ENCODE measurements at regions not wholly inside any gene's neighbourhood (a gene's known extent, or its start where the extent isn't known, plus 50 kb on each side); places are given as distances from the start of the nearest gene placed in this dataset.

GRCh38 chr9:118283488-118283887 lies 579.3 kb downstream of the TLR4 start:
- no peaks in the 10 kb centered on the region for H3K27me3 Mint-ChIP-seq
- POLR2A ChIA-PET = no interaction called here

GRCh38 chr9:118290116-118290515 lies 585.9 kb downstream of the TLR4 start:
- Mint-ChIP-seq H3K36me3 (no peaks in the 10 kb centered on the region), H3K9me3 (peaks cover 5 to 9% (median 6%) of the 10 kb centered on the region in 3 donors), H3K4me1 (no peaks in the 10 kb centered on the region), H3K4me3 (no peak overlapping the region), H3K27ac (no peak overlapping the region), H3K27me3 (no peaks in the 10 kb centered on the region)
- Histone ChIP-seq H3K27ac (ENCODE audit: low read length) (no peak overlapping the region), H3K4me3 (ENCODE audit: control insufficient read depth in 1 of 2, extremely low read depth in 1 of 2, low read length in 1 of 2) (no peak overlapping the region), H3K27me3 (replicated peaks in 1 of 2; ENCODE audit: control insufficient read depth in 2 of 2, extremely low read depth in 1 of 2, insufficient read depth in 2 of 2, low read length in 1 of 2) (no peaks in the 10 kb centered on the region), H3K9me3 (no peaks in the 10 kb centered on the region), H3K36me3 (ENCODE audit: control insufficient read depth in 2 of 2, extremely low read depth in 1 of 2, insufficient read depth in 1 of 2, low read length in 1 of 2) (no peaks in the 10 kb centered on the region), H3K4me1 (ENCODE audit: control insufficient read depth in 1 of 2, extremely low read depth in 1 of 2, insufficient read depth in 2 of 2, low read length in 2 of 2) (no peaks in the 10 kb centered on the region)
- ChIA-PET CTCF (no interaction called here), POLR2A (interaction anchor here in 1 of 2 donors (0.6 kb wide), 1 partner anchor 16 kb away, joined by 3 read pairs; no protein-coding TSS in a partner anchor)
- 0% methylated on average over 1 of the region's 3 CpGs for WGBS (ENCODE audit: insufficient coverage)
- DNase-seq (no peak), ATAC-seq (replicated peaks in 1 of 4) (no peak)

More at GRCh38 chr9:118283488-118283887, 579.3 kb downstream of the TLR4 start:
- no peaks in the 10 kb centered on the region for H3K9me3 ChIP-seq
- no peaks in the 10 kb centered on the region for H3K27me3 ChIP-seq (replicated peaks in 1 of 2; ENCODE audit: control insufficient read depth in 2 of 2, extremely low read depth in 1 of 2, insufficient read depth in 2 of 2, low read length in 1 of 2)
- no peak overlapping the region for H3K27ac ChIP-seq (ENCODE audit: low read length)
- DNase-seq = no peak
- H3K4me1 ChIP-seq (ENCODE audit: control insufficient read depth in 1 of 2, extremely low read depth in 1 of 2, insufficient read depth in 2 of 2, low read length in 2 of 2) = no peaks in the 10 kb centered on the region
- H3K4me3 ChIP-seq (ENCODE audit: control insufficient read depth in 1 of 2, extremely low read depth in 1 of 2, low read length in 1 of 2) = no peak overlapping the region
- CTCF ChIA-PET = no interaction called here
- H3K4me3 Mint-ChIP-seq = no peak overlapping the region
- peaks cover 0 to 5% (median 0%) of the 10 kb centered on the region in 3 donors for H3K9me3 Mint-ChIP-seq
- no peak for ATAC-seq (replicated peaks in 1 of 4)
- no peaks in the 10 kb centered on the region for H3K36me3 Mint-ChIP-seq
- no peaks in the 10 kb centered on the region for H3K4me1 Mint-ChIP-seq
- H3K27ac Mint-ChIP-seq = no peak overlapping the region
- H3K36me3 ChIP-seq (ENCODE audit: control insufficient read depth in 2 of 2, extremely low read depth in 1 of 2, insufficient read depth in 1 of 2, low read length in 1 of 2) = no peaks in the 10 kb centered on the region

GRCh38 chr9:118295413-118295812 lies 591.2 kb downstream of the TLR4 start:
- ATAC-seq (replicated peaks in 1 of 4) (no peak), DNase-seq (no peak)
- no peaks in the 10 kb centered on the region for H3K4me1 ChIP-seq (ENCODE audit: control insufficient read depth in 1 of 2, extremely low read depth in 1 of 2, insufficient read depth in 2 of 2, low read length in 2 of 2)
- H3K9me3 ChIP-seq = no peaks in the 10 kb centered on the region
- Mint-ChIP-seq H3K36me3 (no peaks in the 10 kb centered on the region), H3K27ac (no peak overlapping the region), H3K9me3 (peaks cover 8 to 12% (median 11%) of the 10 kb centered on the region in 3 donors), H3K4me3 (no peak overlapping the region), H3K4me1 (no peaks in the 10 kb centered on the region), H3K27me3 (no peaks in the 10 kb centered on the region)
- ChIA-PET CTCF (no interaction called here), POLR2A (no interaction called here)
- H3K4me3 ChIP-seq (ENCODE audit: control insufficient read depth in 1 of 2, extremely low read depth in 1 of 2, low read length in 1 of 2) = no peak overlapping the region
- no peaks in the 10 kb centered on the region for H3K27me3 ChIP-seq (replicated peaks in 1 of 2; ENCODE audit: control insufficient read depth in 2 of 2, extremely low read depth in 1 of 2, insufficient read depth in 2 of 2, low read length in 1 of 2)
- H3K27ac ChIP-seq (ENCODE audit: low read length) = no peak overlapping the region
- no peaks in the 10 kb centered on the region for H3K36me3 ChIP-seq (ENCODE audit: control insufficient read depth in 2 of 2, extremely low read depth in 1 of 2, insufficient read depth in 1 of 2, low read length in 1 of 2)
- 45% methylated on average over 4 of the region's 4 CpGs for WGBS (ENCODE audit: insufficient coverage)

- H3K4me1 Mint-ChIP-seq = no peaks in the 10 kb centered on the region
- no peaks in the 10 kb centered on the region for H3K36me3 Mint-ChIP-seq
- ChIA-PET POLR2A (no interaction called here), CTCF (no interaction called here)
- no peak overlapping the region for H3K27ac Mint-ChIP-seq
- no peaks in the 10 kb centered on the region for H3K36me3 ChIP-seq (ENCODE audit: control insufficient read depth in 2 of 2, extremely low read depth in 1 of 2, insufficient read depth in 1 of 2, low read length in 1 of 2)
- H3K4me1 ChIP-seq (ENCODE audit: control insufficient read depth in 1 of 2, extremely low read depth in 1 of 2, insufficient read depth in 2 of 2, low read length in 2 of 2) = no peaks in the 10 kb centered on the region
- H3K27ac ChIP-seq (ENCODE audit: low read length) = no peak overlapping the region
- ATAC-seq (replicated peaks in 1 of 4) (no peak), DNase-seq (no peak)
- H3K4me3 Mint-ChIP-seq = no peak overlapping the region
- no CpG with 5 or more reads among the region's 2 CpGs for WGBS (ENCODE audit: insufficient coverage)
- no peak overlapping the region for H3K4me3 ChIP-seq (ENCODE audit: control insufficient read depth in 1 of 2, extremely low read depth in 1 of 2, low read length in 1 of 2)
- H3K27me3 Mint-ChIP-seq = peaks cover 0 to 2% of the 10 kb centered on the region in 2 donors
- no peaks in the 10 kb centered on the region for H3K27me3 ChIP-seq (replicated peaks in 1 of 2; ENCODE audit: control insufficient read depth in 2 of 2, extremely low read depth in 1 of 2, insufficient read depth in 2 of 2, low read length in 1 of 2)
- peaks cover 4 to 12% (median 4%) of the 10 kb centered on the region in 3 donors for H3K9me3 Mint-ChIP-seq
- no peaks in the 10 kb centered on the region for H3K9me3 ChIP-seq
Measured at GRCh38 chr9:118302721-118303120, 598.5 kb downstream of the TLR4 start.

- Histone ChIP-seq H3K4me3 (ENCODE audit: control insufficient read depth in 1 of 2, extremely low read depth in 1 of 2, low read length in 1 of 2) (no peak overlapping the region), H3K9me3 (no peaks in the 10 kb centered on the region), H3K27me3 (replicated peaks in 1 of 2; ENCODE audit: control insufficient read depth in 2 of 2, extremely low read depth in 1 of 2, insufficient read depth in 2 of 2, low read length in 1 of 2) (no peaks in the 10 kb centered on the region), H3K36me3 (ENCODE audit: control insufficient read depth in 2 of 2, extremely low read depth in 1 of 2, insufficient read depth in 1 of 2, low read length in 1 of 2) (no peaks in the 10 kb centered on the region), H3K27ac (ENCODE audit: low read length) (no peak overlapping the region), H3K4me1 (ENCODE audit: control insufficient read depth in 1 of 2, extremely low read depth in 1 of 2, insufficient read depth in 2 of 2, low read length in 2 of 2) (no peaks in the 10 kb centered on the region)
- H3K36me3 Mint-ChIP-seq = no peaks in the 10 kb centered on the region
- no peak overlapping the region for H3K4me3 Mint-ChIP-seq
- H3K4me1 Mint-ChIP-seq = no peaks in the 10 kb centered on the region
- no peak overlapping the region for H3K27ac Mint-ChIP-seq
- peaks cover 1 to 10% (median 4%) of the 10 kb centered on the region in 3 donors for H3K9me3 Mint-ChIP-seq
- DNase-seq (no peak), ATAC-seq (replicated peaks in 1 of 4) (no peak)
- H3K27me3 Mint-ChIP-seq = peaks cover 0 to 2% of the 10 kb centered on the region in 2 donors
- CTCF ChIA-PET = no interaction called here
- WGBS (ENCODE audit: insufficient coverage) = 80% methylated on average over 1 of the region's 3 CpGs
- POLR2A ChIA-PET = no interaction called here
Measured at GRCh38 chr9:118303216-118303615, 599.0 kb downstream of the TLR4 start.

GRCh38 chr9:118305331-118305730 lies 601.1 kb downstream of the TLR4 start:
- H3K27me3 Mint-ChIP-seq = peaks cover 0 to 2% of the 10 kb centered on the region in 2 donors
- no peaks in the 10 kb centered on the region for H3K36me3 Mint-ChIP-seq
- Histone ChIP-seq H3K9me3 (no peaks in the 10 kb centered on the region), H3K27ac (ENCODE audit: low read length) (no peak overlapping the region), H3K36me3 (ENCODE audit: control insufficient read depth in 2 of 2, extremely low read depth in 1 of 2, insufficient read depth in 1 of 2, low read length in 1 of 2) (no peaks in the 10 kb centered on the region), H3K27me3 (replicated peaks in 1 of 2; ENCODE audit: control insufficient read depth in 2 of 2, extremely low read depth in 1 of 2, insufficient read depth in 2 of 2, low read length in 1 of 2) (no peaks in the 10 kb centered on the region), H3K4me3 (ENCODE audit: control insufficient read depth in 1 of 2, extremely low read depth in 1 of 2, low read length in 1 of 2) (no peak overlapping the region), H3K4me1 (ENCODE audit: control insufficient read depth in 1 of 2, extremely low read depth in 1 of 2, insufficient read depth in 2 of 2, low read length in 2 of 2) (no peaks in the 10 kb centered on the region)
- H3K9me3 Mint-ChIP-seq = peaks cover 0 to 5% (median 3%) of the 10 kb centered on the region in 3 donors
- no peak for DNase-seq
- 86% methylated on average over 1 of the region's 1 CpG for whole genome bisulfite sequencing (ENCODE audit: insufficient coverage)
- no peak for ATAC-seq (replicated peaks in 1 of 4)
- POLR2A ChIA-PET = no interaction called here
- H3K4me3 Mint-ChIP-seq = no peak overlapping the region
- no peak overlapping the region for H3K27ac Mint-ChIP-seq
- no peaks in the 10 kb centered on the region for H3K4me1 Mint-ChIP-seq
- CTCF ChIA-PET = no interaction called here

GRCh38 chr9:118306801-118307200 lies 602.6 kb downstream of the TLR4 start:
- Histone ChIP-seq H3K4me3 (ENCODE audit: control insufficient read depth in 1 of 2, extremely low read depth in 1 of 2, low read length in 1 of 2) (no peak overlapping the region), H3K27ac (ENCODE audit: low read length) (no peak overlapping the region), H3K9me3 (no peaks in the 10 kb centered on the region), H3K36me3 (ENCODE audit: control insufficient read depth in 2 of 2, extremely low read depth in 1 of 2, insufficient read depth in 1 of 2, low read length in 1 of 2) (no peaks in the 10 kb centered on the region), H3K4me1 (ENCODE audit: control insufficient read depth in 1 of 2, extremely low read depth in 1 of 2, insufficient read depth in 2 of 2, low read length in 2 of 2) (no peaks in the 10 kb centered on the region), H3K27me3 (replicated peaks in 1 of 2; ENCODE audit: control insufficient read depth in 2 of 2, extremely low read depth in 1 of 2, insufficient read depth in 2 of 2, low read length in 1 of 2) (no peaks in the 10 kb centered on the region)
- CTCF ChIA-PET = no interaction called here
- Mint-ChIP-seq H3K36me3 (no peaks in the 10 kb centered on the region), H3K4me1 (no peaks in the 10 kb centered on the region), H3K27ac (no peak overlapping the region), H3K4me3 (no peak overlapping the region), H3K9me3 (peaks cover 0 to 5% (median 5%) of the 10 kb centered on the region in 3 donors), H3K27me3 (peaks cover 0 to 2% of the 10 kb centered on the region in 2 donors)
- DNase-seq = no peak
- POLR2A ChIA-PET = no interaction called here
- no peak for ATAC-seq (replicated peaks in 1 of 4)
- 80% methylated on average over 1 of the region's 3 CpGs for WGBS (ENCODE audit: insufficient coverage)

All from T-cell (primary cell).